SKM-1 (cell line): ENCODE measurements at regions not wholly inside any gene's neighbourhood (a gene's known extent, or its start where the extent isn't known, plus 50 kb on each side); places are given as distances from the start of the nearest gene placed in this dataset.

Source experiments
- DNase-seq: peaks from one replicate; lab custom pipeline; 2025; ENCODE audit not compliant: unreplicated experiment; lab: John Stamatoyannopoulos, UW

- no peak for DNase-seq
Measured at GRCh38 chr12:25906651-25907340, 51.7 kb upstream of the RASSF8 start.
